HG02884 (cell line): ENCODE measurements at regions not wholly inside any gene's neighbourhood (a gene's known extent, or its start where the extent isn't known, plus 50 kb on each side); places are given as distances from the start of the nearest gene placed in this dataset.

Experiments used
- ATAC-seq: cut with Tn5 transposase; IDR thresholded peaks from one replicate; pipeline ENCODE4 v1.9.1; 2021; ENCODE audit warnings: mild to moderate bottlenecking, moderate library complexity; ENCODE audit not compliant: unreplicated experiment

DNA sequence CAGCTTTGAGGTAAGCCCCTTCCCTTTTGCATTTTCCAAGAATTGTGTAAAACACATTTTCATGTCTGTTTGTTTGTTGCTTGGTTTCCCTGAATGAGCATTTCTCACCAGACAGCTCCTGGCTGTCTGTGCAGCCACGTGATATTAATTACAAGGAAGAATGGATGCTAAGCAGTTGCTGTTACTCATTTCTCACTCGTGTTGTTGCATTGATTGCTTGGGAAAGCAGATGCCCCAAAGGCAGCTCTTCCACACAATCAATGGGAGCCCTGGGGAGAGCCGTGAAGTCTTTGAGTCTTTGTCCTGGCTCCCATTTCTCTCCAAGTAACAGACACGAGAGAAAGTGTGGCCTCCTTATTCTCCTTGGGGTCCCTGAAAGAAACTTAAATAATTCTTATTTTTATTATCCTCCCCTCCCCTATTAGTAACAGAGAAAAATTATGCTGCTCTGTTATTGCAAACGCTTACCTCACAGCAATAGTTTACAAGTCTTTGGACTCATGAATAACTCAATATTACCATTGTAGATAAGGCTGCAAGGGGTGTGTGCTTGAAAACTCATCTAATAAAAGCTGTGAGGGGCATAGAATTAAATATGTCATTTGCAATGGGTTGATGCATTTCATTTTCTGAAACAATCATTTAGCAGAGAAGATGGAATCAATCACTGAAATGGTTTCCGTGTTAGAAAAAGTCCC is 127.7 kb upstream of the CAMK1G start:
- ATAC-seq: no peak

DNA sequence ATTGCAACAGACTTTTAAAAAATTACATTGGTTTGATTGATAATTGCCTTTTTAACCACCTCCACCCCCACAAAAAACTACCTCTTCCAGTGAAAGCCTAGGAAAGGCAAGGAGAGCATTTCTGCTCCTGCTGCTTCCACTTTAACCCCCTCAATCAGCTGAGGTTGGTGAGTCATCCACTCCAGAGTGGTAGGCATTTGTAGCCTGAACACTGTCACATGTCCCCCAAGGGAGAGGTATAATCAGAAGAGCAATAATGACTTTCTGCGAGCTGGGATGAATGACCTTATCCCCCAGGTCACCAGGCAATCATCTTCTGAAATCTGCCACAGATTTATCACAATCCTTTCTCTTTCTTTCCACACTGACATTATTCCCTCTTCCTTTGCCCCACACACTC is 126.6 kb upstream of the CAMK1G start:
- no peak for ATAC-seq

DNA sequence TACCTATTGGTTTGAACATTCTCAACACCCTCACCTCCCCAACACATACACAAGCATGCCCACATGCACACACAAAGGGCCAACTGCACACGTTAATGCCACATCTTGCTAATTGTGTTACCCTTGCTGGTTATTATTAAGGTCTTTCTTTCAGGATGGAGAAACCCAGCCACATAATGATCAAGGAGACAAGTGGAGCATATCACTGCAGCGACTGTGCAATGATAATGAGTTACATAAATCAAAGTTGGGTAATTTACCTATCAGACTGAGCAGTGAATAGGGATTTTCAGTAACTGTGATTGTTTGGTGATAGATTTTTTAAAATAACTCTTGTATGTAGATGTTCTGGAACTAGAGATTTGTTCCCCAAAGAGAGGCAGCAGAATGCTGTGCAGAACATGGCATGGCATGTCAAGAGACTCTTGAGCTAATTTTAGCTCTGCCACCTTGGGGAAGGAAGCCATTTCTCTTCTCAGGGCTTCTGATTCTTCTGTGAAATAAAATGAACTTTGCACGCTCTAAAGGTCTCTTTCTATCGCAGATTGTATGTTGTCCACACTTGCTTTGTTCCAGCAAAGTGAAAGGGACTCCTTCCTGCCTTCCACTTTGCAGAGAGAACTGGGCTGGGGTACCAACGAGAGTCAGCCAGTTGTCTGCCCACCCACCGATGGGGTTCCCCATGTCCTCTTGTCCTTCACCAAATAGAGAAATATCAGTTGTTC is 126.0 kb upstream of the CAMK1G start:
- no peak for ATAC-seq

DNA sequence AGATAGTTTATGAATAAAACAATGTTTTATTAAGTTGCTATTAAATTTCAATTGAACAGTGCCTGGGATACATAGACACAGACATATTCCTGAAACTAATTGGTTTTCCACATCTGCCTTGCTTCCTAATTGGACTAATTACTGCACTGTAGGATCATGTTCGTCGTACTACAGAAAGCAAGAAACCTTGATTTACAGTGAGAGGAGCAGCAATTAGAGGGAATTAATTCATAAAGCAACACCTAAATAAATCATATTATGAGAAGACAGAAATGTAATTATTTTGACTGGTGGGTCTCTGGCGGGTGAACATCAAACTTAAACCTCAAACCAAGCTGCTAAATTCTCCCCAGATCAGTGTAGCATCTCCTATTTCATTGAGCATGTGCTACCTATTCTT is 124.6 kb upstream of the CAMK1G start:
- ATAC-seq: no peak

DNA sequence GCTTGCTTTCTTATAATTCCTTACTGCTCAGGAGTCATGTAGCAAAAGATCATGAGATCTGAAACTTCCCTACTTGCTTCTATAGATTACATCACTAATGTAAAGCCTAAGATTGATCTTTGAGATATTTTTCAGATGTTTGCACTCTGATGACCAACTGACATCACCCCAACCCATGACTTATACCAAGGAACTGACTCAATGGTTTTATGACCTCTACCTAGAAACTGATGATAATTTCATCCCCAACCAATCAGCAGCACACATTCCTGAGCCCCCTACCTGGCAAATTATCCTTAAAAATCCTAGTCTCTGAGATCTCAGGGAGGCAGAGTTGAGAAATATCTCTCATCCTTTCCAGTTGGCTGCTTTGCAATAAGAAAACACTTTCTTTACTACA is 122.3 kb upstream of the CAMK1G start:
- no peak for ATAC-seq

DNA sequence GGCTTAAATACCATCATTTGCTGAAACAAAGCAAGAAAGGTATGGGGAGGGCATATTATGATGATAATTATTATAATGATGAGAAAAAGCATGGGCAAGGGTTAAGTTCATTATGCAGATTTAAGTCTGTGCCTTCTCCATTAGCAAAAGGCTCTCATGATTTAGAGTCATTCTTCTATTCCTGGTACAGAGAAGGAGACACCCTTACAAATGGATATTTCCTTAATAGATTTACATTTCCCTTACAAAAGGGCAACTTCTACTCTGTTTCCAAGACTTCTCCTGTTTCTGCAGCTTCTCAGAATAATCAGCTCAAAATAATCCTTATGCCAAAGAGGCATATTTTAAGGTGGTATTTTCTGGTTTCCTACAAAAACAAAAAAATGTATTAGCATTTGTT is 121.1 kb upstream of the CAMK1G start:
- ATAC-seq: no peak

DNA sequence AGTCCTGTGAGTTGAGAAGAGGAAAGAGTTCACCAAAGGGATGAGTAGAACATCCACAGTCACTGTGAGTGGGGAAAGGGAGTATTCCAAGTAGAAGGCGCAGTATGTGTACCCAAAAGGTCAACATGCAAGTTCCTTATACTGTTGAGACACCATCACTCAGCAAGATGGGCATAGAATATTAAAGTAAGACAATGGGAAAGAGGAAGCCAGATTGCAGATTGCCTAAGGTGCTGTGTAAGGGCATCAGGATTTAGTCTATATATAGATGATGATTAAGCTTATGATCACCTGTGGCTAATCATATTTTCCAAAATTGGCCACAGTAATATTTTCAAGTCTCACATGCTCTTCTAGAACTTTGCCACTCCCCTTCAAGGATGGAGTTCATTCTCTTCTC is 120.1 kb upstream of the CAMK1G start:
- no peak for ATAC-seq

DNA sequence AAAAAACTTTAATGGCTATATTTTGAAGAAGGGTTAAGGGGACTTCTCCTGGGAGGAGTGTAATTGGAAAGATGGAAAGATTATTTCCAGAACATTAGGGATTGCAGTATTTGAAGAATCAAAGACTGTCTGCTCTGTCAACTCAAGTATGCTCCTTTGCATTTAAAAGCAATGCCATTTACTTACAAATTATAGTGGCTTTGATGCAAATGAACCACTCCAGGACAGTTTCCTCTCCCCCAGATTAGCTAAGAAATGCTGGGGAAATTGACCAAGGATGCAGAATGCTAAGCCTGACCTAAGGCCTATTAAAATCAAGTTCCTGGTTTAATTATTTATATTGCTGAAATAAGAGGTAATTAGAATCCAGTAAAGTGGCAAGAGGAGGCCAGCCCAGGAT is 110.5 kb upstream of the CAMK1G start:
- ATAC-seq: no peak

DNA sequence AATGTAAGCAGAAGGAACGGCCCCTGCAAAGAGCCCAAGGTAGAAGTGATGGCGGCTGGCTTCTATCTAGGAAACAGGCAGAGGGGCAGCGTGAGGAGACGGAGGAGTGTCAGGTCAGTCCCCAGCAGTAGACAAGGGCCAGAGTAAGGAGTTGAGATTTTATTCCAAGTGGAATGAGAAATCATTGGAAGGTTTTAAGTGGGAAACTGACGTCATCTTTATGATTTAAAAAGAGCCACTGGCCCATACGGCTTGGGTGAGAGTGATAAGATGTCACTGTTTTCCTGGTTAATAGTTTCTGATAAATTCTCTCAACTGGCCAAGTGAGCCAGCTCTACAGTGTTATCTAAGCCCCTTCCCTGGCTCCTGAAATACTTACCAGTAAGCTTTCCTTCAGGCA is 103.2 kb upstream of the CAMK1G start:
- ATAC-seq: no peak

DNA sequence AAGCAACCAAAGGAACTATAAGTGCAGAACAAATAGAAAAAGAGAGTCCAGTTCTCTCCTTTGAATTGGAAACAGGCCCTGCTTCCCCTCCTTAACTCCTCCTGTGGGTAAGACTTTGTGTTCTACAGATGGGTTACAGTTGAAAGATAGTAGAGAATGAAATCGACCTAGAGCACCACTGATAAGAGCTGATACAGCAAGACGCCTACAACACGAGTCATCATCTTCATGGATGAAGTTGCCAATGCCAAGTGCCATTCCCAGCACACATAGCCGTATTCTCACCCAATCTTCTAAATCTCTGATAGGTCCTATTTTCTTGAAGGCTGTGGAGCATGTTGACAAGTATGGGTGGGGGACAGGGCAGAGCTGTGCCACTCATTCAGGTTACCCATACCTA is 99.8 kb upstream of the CAMK1G start:
- ATAC-seq: no peak

DNA sequence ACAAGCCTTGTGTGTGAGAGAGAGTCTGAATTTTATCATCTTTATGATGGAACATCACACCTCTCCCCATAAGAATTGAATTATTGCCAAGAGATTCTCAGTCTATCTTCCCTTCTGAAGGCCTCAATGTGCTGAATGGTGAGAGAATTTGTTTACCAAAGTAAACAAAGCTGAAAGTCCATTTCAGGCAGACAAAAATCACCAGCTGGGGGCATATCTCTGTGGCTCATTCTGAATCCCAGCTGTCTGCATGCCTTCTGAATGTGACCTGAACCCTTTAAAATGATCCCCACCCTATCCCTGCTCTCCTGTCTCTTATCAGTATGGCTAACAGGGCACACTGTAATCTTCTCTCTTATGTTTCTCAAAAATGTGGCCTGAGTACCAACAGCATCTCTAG is 99.1 kb upstream of the CAMK1G start:
- no peak for ATAC-seq

DNA sequence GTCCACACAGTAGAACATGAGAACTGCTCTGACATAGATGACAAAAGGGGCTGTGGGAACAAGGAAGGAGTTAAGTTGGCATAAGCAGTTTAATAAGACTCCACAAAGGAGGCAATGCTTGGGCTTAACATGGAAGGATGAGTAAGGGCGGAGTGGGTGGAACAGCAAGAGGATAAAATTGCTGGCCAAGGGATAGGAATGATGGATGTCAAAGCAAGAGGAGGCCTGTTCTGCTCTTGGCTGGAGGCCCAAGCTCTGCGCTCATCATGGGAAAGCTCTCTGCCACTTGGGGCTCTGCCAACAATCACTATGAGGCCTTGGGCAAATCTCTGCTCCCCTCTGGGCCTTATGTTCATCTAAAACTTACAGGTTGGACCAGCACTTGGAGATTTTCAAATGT is 98.3 kb upstream of the CAMK1G start:
- ATAC-seq: no peak

DNA sequence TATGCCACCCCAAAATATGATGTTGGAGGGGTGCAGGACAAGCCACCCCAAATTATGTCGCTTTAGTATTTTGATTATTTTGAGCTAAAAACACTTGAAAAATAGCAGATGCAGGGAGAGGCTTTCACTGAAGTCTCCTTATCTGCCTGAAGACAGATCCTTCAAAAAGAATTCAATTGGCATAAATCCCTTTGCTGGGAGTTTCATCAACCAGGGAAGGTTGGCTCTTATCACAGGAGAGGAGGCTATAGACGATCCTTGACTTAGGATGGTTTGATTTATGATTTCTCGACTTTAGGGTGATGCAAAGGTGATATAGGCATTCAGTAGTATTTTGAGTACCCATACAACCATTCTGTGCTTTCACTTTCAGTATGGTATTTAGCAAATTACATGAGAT is 97.8 kb upstream of the CAMK1G start:
- no peak for ATAC-seq

DNA sequence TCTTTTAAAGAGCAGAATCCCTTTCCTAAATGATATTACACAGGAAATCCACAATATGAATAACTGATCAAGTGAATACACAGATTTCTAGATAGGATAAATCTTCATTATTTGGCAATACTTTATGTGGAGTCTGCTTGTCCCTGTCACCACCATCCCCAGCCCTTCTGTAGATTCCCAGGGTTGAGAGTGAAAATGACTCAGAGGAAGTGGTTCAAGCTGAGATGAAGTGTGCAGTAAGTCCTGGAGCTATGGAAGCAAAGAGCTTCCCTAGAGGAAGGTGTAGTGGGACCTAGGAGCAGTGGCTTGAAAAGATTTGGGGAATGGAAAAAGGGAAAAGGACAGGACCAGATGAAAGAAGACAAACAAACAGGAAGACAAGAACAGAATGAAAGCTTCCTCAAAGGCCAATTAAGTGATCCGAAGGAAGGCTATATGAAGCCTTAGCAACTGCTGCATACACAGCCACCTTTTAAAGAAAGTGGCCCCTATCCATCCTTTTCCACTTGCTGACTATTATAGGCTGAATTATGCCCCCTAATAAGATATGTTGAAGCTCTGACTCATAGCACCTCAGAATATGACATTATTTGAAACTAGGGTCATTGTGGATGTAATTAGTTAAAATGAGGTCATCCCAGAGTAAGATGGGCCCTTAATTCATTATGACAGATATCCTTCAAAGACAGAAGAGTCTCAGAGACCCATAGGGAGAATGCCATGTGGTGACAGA is 96.5 kb upstream of the CAMK1G start:
- no peak for ATAC-seq

DNA sequence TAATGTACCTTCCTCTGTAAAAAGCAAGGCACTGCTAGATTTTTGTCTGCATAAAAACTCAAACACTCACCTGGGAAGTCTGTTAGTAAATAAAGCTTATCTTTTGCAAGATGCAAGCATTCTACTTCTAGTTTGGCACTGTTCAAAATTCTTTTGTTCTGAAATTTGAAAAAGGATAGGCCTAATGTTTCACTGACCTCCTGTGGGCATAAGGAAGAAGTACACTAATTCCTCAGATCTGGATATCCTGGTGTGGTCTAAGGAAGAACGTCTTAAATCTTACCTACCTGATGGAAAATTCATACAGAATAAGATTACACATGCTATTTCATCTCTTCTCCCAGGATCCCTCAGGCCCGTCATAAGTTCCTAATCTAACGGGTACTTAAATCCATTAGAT is 93.5 kb upstream of the CAMK1G start:
- ATAC-seq: no peak

DNA sequence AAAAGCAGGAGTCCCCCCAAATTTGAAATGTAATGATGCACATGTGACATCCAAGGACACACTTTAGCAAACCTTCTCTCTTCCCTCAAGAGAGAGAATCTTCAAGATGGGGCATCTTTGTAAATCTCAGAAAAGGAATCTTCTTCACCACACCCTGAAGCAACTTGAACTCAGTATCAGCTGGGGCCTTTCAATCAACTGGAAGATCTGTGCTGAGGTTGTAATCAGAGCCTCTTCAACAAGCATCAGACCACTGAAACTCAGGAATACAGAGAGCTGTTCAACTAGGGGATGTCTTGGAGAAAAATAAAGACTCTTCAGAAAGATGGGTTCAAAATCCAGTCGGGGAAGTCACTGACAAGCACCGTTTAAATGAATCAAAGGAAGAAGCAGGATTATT is 92.5 kb upstream of the CAMK1G start:
- no peak for ATAC-seq

DNA sequence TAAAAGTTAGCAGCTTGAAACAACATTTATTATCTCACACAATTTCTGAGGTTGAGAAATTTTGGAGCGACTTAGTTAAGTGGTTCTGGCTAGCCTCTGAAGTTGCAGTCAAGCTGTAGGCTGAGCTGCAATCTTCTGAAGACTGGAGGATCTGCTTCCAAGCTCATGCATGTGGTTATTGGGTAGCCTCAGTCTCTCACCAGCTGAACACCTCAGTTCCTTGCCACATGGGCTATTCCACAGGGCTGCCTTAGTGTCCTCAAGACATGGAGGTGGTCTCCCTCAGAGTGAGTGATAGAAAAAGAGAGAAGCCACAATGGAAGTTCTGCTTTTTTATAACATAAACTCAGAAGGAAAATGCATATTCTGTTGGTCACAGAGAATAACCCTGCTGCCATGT is 92.0 kb upstream of the CAMK1G start:
- ATAC-seq: no peak

DNA sequence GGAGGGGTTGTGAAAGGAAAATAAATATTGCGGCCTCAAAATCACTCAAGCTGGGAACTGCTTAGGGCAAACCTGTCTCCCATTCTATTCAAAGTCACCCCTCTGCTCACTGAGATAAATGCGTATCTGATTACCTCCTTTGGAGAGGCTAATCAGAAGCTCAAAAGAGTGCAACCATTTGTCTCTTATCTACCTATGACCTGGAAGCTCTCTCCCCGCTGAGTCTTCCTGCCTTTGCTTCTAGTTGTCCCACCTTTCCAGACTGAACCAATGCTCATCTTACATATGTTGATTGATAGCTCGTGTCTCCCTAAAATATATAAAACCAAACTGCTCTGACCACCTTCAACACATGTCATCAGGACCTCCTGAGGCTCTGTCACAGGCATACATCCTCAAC is 91.6 kb upstream of the CAMK1G start:
- ATAC-seq: no peak

DNA sequence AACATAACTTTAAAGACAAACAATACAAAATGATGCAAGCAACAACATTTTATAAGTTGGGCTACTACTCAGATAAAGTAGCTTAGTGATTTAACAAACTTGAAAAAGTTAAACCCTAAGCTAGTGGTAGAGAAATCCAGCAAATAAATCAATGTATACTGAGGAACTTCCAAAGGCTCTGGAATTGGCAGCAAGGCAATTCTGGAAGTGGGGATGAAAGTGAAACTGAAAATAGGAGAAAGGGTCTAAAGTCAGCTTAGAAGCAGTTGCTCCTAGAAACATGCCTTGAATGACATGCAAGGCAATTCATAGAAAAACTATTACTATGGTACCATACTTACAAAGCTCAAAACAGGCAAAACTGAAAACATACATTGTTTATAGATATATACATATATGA is 90.0 kb upstream of the CAMK1G start:
- ATAC-seq: no peak

DNA sequence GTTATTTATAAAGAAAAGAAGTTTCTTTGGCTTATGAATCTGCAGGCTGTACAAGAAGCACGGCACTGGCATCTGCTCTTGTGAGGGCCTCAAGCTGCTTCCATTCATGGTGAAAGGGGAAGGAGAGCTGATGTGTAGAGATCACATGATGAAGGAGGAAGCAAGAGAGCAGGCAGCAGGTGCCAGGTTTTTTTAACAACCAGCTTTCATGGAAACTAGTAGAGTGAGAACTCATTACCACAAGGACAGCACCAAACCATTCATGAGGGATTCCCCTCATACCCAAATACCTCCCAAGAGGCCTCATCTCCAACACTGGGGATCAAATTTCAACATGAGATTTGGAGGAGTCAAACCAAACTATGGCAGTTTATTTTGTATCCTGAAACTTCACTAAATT is 85.8 kb upstream of the CAMK1G start:
- ATAC-seq: no peak

DNA sequence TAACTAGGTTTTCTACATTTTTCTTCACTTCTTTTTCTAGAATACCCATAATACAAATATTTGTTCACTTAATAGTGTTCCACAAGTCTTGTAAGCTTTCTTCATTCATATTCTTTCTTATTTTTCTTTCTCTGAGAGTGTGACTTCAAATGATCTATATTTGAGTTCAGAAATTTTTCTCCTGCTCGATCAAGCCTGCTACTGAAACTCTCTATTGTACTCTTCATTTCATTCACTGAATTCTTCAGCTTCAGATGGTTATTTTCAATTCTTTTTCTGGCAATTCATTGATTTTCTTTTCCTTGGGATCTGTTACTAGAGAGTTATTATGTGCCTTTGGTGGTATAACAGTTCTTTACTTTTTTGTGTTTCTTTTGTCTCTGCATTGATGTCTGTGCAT is 82.5 kb upstream of the CAMK1G start:
- no peak for ATAC-seq

DNA sequence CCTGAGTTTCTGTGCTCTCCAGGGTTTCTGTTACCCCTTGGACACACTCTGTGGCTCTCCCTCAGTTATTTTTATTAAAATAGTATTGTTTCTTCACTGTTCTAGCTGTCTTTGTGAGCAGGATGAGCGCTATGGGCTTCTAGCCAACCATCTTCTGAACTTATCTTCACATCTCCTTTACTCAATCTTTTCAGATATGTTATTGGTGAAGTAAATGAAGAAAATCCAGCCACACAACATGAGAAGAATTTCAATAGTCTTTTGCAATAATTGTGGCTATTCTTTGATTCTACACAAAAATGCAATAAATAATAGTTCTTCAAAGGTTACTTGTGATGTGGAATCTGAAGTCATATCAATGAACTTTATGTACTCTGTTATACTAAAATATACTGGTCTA is 80.3 kb upstream of the CAMK1G start:
- ATAC-seq: no peak
